HPDE6-E6E7 (cell line): ENCODE measurements at regions not wholly inside any gene's neighbourhood (a gene's known extent, or its start where the extent isn't known, plus 50 kb on each side); places are given as distances from the start of the nearest gene placed in this dataset.

ENCODE experiments used
- DNase-seq: peaks from one replicate; pipeline ENCODE4 v3.0.0; 2011; ENCODE audit warnings: missing footprints; ENCODE audit errors: extremely low spot score

- no peak for DNase-seq
Measured at GRCh38 chr11:45440111-45440510, 154.0 kb upstream of the SYT13 start.

DNA sequence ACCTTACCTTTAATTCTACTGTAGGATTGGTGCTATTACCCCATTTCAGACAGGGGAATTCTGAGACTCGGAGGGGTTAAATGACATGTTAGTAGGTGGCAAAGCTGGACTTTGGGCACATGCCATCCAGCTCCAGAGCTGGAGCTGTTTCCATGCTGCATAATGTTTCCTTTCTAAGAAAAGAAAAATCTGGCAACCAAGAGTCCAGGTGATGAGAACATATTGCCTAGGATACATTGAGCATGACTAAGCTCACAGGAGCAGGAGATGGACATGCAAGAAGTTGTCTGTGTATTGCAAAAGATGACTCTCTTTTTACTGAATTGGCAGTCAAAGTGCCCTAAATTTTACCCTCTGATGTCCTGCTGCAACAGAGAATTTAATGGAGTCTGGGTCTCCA, 150.8 kb upstream of the SYT13 start:
- DNase-seq, result no peak

DNA sequence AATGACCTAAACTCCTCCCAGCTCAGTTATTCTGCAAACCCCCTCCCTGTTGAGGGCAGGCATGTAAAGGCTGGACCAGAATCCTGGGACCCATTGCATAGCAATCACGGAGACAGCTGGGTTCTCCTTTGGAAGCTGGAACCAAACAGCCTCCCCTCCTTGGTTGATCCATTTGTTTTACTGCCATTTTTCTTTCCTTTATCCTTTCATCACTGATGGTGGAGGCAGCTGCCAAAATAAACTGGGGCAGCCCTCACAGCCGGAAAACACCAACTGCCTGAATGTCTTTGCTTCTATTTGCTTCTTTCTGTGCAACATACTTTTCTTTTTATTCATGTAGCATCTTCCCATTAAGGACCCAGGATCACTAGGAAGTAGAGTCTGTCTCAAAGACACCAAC, 150.0 kb upstream of the SYT13 start:
- DNase-seq, result no peak

DNA sequence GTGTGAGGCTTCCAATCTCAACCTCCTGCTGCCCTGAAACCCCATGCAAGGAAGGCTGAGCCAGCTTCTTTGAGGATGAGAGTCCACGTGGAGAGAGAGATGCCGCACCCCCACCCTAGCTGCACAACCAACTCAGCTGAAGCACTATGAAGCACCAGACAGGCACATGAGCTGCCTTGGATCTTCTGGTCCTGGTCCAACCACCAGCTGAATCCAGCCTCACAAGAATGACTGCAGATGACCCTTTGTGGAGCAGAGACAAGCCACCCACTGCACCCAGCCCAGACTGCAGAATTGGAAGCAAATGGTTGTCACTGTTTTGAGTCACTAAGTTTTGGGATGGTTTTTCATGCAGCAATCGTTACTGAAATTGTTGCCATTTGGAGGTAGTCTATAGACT, 149.6 kb upstream of the SYT13 start:
- no peak for DNase-seq

DNA sequence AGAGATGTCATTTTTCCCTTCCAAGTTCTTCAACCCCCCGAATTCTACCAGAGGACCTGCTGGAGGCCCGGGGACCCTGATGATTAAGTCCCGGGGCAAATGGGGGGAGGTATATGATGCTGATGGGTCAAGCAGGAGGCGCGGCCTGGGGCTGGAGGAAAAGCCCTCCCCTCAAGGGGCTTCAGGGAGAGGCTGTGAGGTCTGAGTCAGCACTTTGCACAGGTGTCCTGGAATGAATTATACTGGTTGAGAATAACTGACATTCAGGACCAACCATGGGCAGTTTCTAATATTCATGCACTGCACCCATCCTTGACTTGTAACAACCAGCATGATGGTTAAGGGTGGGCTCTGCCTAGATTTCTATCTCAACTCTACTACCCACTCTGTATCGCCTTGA, 146.8 kb upstream of the SYT13 start:
- no peak for DNase-seq

GRCh38 chr11:45432100-45432499, 146.0 kb upstream of the SYT13 start:
- DNase-seq, result no peak

GRCh38 chr11:45431046-45432018, 145.2 kb upstream of the SYT13 start:
- DNase-seq, result no peak

DNA sequence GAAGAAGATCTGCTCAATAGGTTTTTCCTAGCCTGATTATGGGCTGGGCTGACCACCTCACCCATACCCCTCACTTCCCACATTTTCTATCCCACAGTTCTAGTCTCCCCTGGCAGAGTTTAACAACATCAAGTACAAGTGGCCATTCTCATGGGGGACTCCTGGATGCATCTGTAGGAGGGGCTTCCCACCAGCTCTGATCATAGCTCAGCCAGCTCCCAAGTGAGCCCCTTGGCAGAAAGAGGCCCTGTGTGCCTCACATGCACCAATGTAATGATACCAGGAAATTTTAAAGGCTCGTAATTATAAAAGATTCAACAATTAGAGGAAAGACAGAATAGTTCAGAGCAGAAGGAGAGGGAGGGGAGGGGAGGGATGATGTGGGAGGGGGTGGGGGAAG, 144.2 kb upstream of the SYT13 start:
- no peak for DNase-seq

DNA sequence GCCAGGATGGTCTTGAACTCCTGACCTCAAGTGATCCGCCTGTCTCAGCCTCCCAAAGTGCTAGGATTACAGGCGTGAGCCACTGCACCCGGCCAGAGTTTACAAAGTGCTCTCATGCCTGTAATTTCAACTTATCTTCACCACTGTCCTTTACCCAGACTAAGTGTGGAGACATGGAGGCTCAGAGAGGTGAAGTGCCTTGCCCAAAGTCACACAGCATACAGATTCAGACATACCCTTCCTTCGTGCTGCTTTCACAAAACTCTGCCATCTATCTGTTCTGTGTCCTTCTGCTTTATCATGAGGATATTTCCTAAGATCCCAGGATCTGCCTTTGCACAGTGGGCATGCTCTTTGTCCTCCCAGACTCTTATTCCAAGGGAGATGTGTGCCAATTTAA, 143.6 kb upstream of the SYT13 start:
- DNase-seq, result no peak

DNA sequence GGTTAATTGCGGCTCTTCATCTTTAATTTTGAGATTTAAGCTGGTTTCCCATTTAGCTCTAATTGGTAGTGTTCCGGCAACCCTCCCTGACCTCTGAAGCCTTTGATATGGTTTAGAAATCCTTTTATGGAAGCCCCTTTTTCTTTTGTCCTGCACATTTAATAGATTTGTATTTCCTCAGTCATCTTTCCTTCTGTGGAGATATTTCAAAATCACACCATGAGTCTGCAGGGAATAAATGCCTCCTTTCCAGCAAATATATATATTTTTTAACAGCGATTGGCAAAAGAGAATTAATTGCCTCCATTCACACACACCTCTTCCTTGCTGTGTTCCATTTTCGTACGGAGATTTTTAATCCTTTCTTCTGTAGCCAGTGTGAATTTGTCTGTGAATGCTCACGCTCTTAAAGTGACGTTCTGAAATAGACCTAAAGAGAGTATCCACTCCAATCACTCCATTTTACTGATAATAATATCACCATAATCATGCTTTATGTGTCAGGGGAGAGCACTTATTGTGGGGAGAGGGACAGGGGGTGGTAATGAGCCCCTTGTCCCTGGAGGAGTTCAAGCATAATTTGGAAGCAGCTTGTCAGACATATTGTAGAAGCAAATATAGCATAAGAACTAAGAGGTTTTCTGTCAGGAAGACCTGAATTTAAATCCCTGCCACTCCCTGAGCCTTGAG, 142.5 kb upstream of the SYT13 start:
- DNase-seq, result no peak

GRCh38 chr11:45428116-45428515, 142.0 kb upstream of the SYT13 start:
- DNase-seq, result no peak

GRCh38 chr11:45424411-45425180, 138.5 kb upstream of the SYT13 start:
- DNase-seq, result no peak

DNA sequence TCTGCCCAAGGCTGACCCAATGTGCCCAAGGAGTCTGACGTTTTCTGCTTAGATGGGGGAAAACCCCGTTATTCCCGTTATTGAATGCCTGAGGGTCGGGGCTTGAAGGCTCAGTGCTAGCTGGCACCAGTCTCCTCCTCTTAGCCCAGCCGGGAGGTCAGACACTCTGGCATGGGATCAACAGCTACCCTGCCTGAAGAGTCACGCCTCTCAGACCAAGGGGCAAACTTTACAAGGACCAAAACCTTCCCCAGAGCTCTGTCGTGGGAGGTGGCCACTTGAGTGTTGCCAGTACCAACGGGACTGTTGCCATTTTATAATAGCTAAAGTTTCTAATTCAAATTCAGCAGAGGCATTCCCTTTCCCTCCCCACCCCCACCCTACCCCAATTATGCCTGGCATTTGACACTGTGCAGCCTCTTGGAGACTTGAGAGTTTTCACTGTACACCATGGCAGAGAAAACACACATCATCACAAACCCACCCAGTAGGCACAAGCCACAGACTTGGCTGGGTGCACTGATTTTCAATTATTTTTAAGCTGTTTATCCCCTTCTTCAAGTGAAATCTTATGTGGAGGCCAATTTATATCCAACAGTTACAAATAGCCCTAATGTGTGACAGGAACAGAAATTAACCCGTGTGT, 137.5 kb upstream of the SYT13 start:
- DNase-seq, result no peak

- no peak for DNase-seq
Measured at GRCh38 chr11:45423036-45423435, 136.9 kb upstream of the SYT13 start.

- DNase-seq, result no peak
Measured at GRCh38 chr11:45414088-45414487, 127.9 kb upstream of the SYT13 start.

GRCh38 chr11:45413156-45413858, 127.2 kb upstream of the SYT13 start:
- DNase-seq, result no peak

DNA sequence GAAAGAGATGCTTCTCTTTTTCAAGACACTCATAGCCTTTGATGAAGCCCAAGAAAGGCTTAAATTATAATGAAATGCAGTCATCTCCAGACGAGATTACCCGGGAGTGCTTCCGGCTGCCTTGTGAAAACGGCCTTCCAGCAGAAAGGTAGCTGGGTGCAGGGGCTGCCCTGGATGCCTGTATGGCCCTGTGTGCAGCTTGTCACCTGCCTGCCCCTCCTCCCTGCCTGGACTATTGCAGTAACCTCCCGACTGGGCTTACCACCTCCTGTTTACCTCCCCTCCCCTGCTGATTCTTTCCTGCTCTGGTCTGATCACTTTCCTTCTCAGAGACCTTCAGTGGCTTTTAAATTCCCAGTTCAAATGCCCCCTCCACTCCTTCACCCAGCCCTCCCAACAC, 126.4 kb upstream of the SYT13 start:
- DNase-seq, result no peak

DNA sequence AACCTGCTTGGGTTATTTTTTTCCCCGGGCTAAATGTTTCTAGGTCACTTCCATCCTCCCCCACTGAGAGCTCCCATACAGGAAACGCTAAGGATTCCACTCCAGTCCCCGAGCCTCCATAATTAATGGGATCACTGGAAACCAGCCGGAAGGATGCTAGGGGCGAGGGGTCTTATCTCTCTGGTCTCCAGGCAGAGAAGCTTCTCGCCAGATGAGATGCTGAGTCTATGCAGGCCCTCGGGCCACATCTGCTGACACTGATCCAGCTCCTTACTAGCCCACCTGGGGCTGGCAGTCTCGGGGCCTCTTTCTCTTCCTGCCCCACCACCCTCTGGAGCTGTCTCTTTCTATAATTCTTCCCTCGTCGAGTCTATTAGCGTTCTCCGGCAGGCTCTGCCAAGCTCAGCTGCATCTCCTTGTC, 125.9 kb upstream of the SYT13 start:
- DNase-seq, result no peak

DNA sequence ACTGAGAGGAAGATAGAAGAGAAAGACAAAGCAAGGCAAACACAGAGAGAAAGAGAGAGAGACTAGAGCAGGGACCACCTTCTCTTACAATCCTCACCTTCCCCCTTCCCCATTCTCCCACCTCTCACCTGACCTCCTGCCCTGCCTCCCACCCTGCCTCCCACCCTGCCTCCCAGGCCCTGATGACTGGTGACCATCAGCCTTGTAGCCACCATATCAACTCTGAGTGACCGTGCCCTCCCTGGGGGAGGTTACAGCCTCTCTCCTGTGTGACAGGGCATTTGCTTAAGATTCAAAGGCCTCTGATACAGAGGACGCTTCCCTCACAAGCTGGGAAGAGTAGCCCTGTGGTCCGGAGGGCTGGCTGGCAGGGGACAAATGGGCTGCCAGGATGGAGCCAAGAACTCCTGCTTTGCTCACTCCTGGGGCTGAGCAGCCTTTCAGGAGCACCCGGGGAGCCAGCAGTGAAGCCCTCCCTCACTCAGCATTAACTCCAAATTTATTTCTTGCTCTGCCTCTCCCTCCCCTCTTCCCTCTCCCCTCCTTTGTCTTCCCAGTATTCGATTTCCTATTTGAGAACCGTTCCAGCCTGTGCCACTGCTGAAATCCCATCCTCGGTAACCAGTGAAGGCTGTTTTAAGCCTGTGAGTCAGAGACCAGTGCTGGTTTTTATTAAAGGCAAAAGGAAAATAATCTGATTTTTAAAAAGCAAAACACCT, 125.2 kb upstream of the SYT13 start:
- no peak for DNase-seq

GRCh38 chr11:45410391-45411227, 124.5 kb upstream of the SYT13 start:
- DNase-seq, result no peak
